CD4-positive, alpha-beta T cell (primary cell): ENCODE measurements at regions not wholly inside any gene's neighbourhood (a gene's known extent, or its start where the extent isn't known, plus 50 kb on each side); places are given as distances from the start of the nearest gene placed in this dataset.

Source experiments
- ATAC-seq: fragments of 200-7000 bp; cut with Tn5 transposase; one replicate; pipeline ENCODE4 v1.10.0; 2022; ENCODE audit warnings: mild to moderate bottlenecking; ENCODE audit not compliant: poor library complexity
- CTCF ChIA-PET: fragments of 350-600 bp; sonication (Branson Sonifier 250); formaldehyde crosslinking; loops from one replicate; lab custom pipeline; 2021; ENCODE audit warnings: antibody characterized with exemption, inconsistent platforms; lab: Charles Lee
- POLR2A ChIA-PET: fragments of 350-600 bp; sonication (Branson Sonifier 250); formaldehyde crosslinking; loops from one replicate; lab custom pipeline; 2021; ENCODE audit warnings: antibody characterized with exemption, inconsistent platforms; lab: Charles Lee
- DNase-seq, 14 experiments: peaks; one replicate each; pipeline ENCODE4 v3.0.0-alpha.2; 2013 to 2020; ENCODE audit warnings: mixed read lengths in 2 of 14
- H3K27ac ChIP-seq, 2 donors: one replicate each; pipeline versions ENCODE4 v1.5.1 to v1.7.0; 2013; ENCODE audit warnings: low read length in 2 of 2, low read depth in 1 of 2, mild to moderate bottlenecking in 1 of 2
- H3K27me3 ChIP-seq, 2 experiments: 1 replicate in 1 of 2; 2 replicates in 1 of 2; pipeline versions ENCODE4 v1.6.1 to v1.7.0; 2013; ENCODE audit warnings: low read length in 2 of 2, control low read depth in 1 of 2, mild to moderate bottlenecking in 1 of 2, moderate library complexity in 1 of 2; ENCODE audit not compliant: insufficient read depth in 2 of 2, control insufficient read depth in 1 of 2
- H3K36me3 ChIP-seq: one replicate; pipeline ENCODE4 v1.6.1; 2013; ENCODE audit warnings: low read length, control low read depth; ENCODE audit not compliant: insufficient read depth
- H3K4me1 ChIP-seq: one replicate; pipeline ENCODE4 v1.6.1; 2013; ENCODE audit warnings: low read length, control low read depth; ENCODE audit not compliant: insufficient read depth
- H3K4me3 ChIP-seq: one replicate; pipeline ENCODE4 v1.5.1; 2013; ENCODE audit warnings: mild to moderate bottlenecking, low read length, moderate library complexity
- H3K9me3 ChIP-seq, 2 experiments: 1 replicate in 1 of 2; 2 replicates in 1 of 2; pipeline versions ENCODE4 v1.6.1 to v1.7.0; 2013; ENCODE audit warnings: low read length in 2 of 2, mild to moderate bottlenecking in 2 of 2, control low read depth in 1 of 2, moderate library complexity in 1 of 2; ENCODE audit not compliant: control insufficient read depth in 1 of 2, insufficient read depth in 1 of 2
- H3K27ac Mint-ChIP-seq: one replicate; pipeline ENCODE4 v1.8.0; 2020; ENCODE audit warnings: mixed read lengths
- H3K27me3 Mint-ChIP-seq: one replicate; pipeline ENCODE4 v1.8.0; 2021; ENCODE audit warnings: mixed read lengths
- H3K36me3 Mint-ChIP-seq: one replicate; pipeline ENCODE4 v1.8.0; 2021; ENCODE audit warnings: low read depth, mixed read lengths
- H3K4me1 Mint-ChIP-seq: one replicate; pipeline ENCODE4 v1.8.0; 2021; ENCODE audit warnings: low read depth, mixed read lengths
- H3K4me3 Mint-ChIP-seq: one replicate; pipeline ENCODE4 v1.8.0; 2020; ENCODE audit warnings: mild to moderate bottlenecking, mixed read lengths
- H3K9me3 Mint-ChIP-seq: one replicate; pipeline ENCODE4 v1.8.0; 2020; ENCODE audit warnings: mixed read lengths
- intact Hi-C, 2 experiments: fragments of 100-400 bp; cut with DNase I in 1 of 2; cut with micrococcal nuclease in 1 of 2; formaldehyde crosslinking; loops; one replicate each; pipeline versions ENCODE4 v1.15.1 to v1.9.0; 2023 to 2025; cut with DNase I, micrococcal nuclease
- TF ChIP-seq, protein P1 (sequence below): fragments of 200-600 bp; IDR thresholded peaks from one replicate; pipeline ENCODE4 v1.8.0; 2022; ENCODE audit warnings: antibody characterized with exemption, mild to moderate bottlenecking

DNA sequence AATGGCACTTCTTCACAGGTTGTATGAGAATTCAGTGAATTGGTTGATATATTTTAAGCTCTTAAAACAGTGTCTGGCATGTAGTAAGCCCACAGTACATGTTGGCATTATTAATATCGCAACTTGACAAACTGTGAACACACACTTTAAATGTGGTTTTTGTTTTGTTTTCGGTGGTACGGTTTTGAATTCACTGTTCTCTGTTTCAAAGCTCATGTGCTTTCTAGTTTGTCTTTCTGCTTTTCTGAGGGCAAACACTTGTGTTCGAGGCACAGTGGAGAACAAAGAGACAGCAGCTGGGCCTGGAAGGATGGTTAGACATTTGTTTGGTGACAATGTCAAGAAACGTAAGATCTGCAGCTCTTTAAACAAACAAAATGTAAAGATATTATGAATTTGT lies 276.5 kb upstream of the MC4R start:
- CTCF ChIA-PET, result no interaction called here

DNA sequence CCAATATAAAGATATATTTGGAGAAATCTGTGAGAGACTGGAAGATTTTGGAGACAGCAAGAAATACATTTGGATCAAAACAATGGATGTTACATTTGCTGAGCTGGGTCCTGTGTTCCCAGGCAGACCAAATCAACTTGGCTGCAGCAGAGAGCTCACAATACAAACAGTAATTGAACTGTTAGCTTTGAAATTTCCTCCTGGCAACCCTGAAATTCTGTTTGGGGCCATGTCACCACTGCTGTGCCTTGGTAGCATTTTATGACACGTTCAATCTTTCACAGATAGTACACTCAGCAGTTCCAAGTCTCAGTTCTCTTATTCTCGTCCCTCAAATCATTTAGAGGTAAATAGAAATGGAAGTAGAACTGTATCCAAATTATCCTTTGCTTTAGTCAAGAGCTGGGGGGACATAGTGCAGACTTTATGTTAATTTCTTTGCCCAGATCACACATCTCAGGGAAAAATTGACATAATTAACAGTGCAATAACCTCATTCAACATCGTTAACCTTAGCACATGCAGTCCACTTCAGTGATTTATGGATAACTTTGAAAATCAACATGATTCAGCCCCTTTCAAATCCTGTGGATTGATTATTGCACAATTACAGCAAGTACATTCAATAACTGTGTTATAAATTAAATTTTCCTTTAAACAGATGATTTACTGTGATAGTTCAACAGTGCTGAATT lies 277.4 kb upstream of the MC4R start:
- Histone ChIP-seq H3K36me3 (no peaks in the 10 kb centered on the region), H3K9me3 (no peaks in the 10 kb centered on the region), H3K4me1 (no peaks in the 10 kb centered on the region), H3K27ac (no peak overlapping the region), H3K27me3 (no peaks in the 10 kb centered on the region), H3K4me3 (no peak overlapping the region)
- no peak overlapping the region for H3K27ac Mint-ChIP-seq
- DNase-seq (no peak), ATAC-seq (no peak)
- no peaks in the 10 kb centered on the region for H3K4me1 Mint-ChIP-seq
- intact Hi-C loops, result no loop called here
- CTCF ChIA-PET, result no interaction called here
- TF ChIP-seq, protein P1, sequence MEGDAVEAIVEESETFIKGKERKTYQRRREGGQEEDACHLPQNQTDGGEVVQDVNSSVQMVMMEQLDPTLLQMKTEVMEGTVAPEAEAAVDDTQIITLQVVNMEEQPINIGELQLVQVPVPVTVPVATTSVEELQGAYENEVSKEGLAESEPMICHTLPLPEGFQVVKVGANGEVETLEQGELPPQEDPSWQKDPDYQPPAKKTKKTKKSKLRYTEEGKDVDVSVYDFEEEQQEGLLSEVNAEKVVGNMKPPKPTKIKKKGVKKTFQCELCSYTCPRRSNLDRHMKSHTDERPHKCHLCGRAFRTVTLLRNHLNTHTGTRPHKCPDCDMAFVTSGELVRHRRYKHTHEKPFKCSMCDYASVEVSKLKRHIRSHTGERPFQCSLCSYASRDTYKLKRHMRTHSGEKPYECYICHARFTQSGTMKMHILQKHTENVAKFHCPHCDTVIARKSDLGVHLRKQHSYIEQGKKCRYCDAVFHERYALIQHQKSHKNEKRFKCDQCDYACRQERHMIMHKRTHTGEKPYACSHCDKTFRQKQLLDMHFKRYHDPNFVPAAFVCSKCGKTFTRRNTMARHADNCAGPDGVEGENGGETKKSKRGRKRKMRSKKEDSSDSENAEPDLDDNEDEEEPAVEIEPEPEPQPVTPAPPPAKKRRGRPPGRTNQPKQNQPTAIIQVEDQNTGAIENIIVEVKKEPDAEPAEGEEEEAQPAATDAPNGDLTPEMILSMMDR, result no peak
- H3K36me3 Mint-ChIP-seq, result no peaks in the 10 kb centered on the region
- POLR2A ChIA-PET, result no interaction called here
- no peaks in the 10 kb centered on the region for H3K9me3 Mint-ChIP-seq
- no peaks in the 10 kb centered on the region for H3K27me3 Mint-ChIP-seq
- H3K4me3 Mint-ChIP-seq, result no peak overlapping the region

More for the DNA sequence above, 276.5 kb upstream of the MC4R start:
- H3K4me3 Mint-ChIP-seq, result no peak overlapping the region
- intact Hi-C loops, result no loop called here
- no peaks in the 10 kb centered on the region for H3K9me3 ChIP-seq
- H3K27me3 ChIP-seq, result no peaks in the 10 kb centered on the region
- H3K4me1 ChIP-seq, result no peaks in the 10 kb centered on the region
- H3K36me3 ChIP-seq, result no peaks in the 10 kb centered on the region
- no peak overlapping the region for H3K27ac ChIP-seq
- H3K4me3 ChIP-seq, result no peak overlapping the region
- H3K4me1 Mint-ChIP-seq, result no peaks in the 10 kb centered on the region
- H3K36me3 Mint-ChIP-seq, result no peaks in the 10 kb centered on the region
- POLR2A ChIA-PET, result no interaction called here
- no peak overlapping the region for H3K27ac Mint-ChIP-seq
- DNase-seq (no peak), ATAC-seq (no peak)
- TF ChIP-seq, protein P1, result no peak
- no peaks in the 10 kb centered on the region for H3K27me3 Mint-ChIP-seq
- no peaks in the 10 kb centered on the region for H3K9me3 Mint-ChIP-seq

DNA sequence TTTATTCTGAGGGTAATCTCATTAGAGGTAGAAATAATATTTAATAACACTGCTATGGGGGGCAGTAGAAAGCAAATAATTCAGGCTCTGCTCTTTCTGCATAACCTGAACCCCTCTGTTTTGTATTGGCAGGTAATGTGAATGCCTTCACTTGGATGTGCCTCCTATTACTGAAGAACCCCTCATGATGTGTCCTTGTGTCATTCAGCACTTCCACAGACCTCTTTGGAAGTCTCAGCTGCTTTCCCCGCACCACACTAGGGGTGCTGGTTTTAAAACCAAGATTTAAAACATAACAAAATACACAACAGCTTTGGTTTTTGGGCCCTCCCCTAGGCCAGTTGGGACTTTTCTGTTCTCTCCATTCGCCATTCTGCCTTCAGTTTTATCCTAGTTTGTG lies 281.7 kb upstream of the MC4R start:
- DNase-seq, result no peak
- Histone ChIP-seq H3K4me1 (no peaks in the 10 kb centered on the region), H3K36me3 (no peaks in the 10 kb centered on the region), H3K4me3 (no peak overlapping the region), H3K9me3 (no peaks in the 10 kb centered on the region), H3K27ac (no peak overlapping the region), H3K27me3 (no peaks in the 10 kb centered on the region)
- Mint-ChIP-seq H3K27me3 (no peaks in the 10 kb centered on the region), H3K9me3 (peaks cover 4% of the 10 kb centered on the region), H3K4me3 (no peak overlapping the region), H3K27ac (no peak overlapping the region), H3K4me1 (no peaks in the 10 kb centered on the region), H3K36me3 (no peaks in the 10 kb centered on the region)
- ATAC-seq, result no peak
- TF ChIP-seq, protein P1, result no peak
- POLR2A ChIA-PET, result no interaction called here
- CTCF ChIA-PET, result no interaction called here
- intact Hi-C loops, result no loop called here
